ENCODE measurements at regions not wholly inside any gene's neighbourhood (a gene's known extent, or its start where the extent isn't known, plus 50 kb on each side); places are given as distances from the start of the nearest gene placed in this dataset.

DNA sequence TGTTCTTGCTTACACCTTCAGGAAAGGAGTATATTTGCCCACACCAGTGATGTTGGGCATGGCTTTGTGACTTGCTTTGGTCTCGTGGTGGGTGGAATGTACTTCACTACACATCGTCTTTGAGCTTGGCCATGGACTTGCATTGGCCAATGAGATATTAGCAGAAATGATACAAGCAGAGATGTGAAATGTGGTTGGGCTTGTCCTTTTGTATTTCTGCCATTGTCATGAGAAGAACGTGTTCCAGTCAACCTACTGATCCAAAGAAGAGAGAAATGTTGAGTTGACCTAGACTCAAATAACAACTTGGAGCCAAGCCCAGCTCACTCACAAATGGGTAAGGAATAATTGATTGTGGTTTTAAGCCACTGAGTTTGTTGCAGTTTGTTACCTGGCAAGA is 138.4 kb upstream of the ARX start:
- no peak overlapping the region for H2AFZ ChIP-seq (ENCODE audit: low read depth, low read length, severe bottlenecking)
- no peak overlapping the region for H3K4me3 ChIP-seq (ENCODE audit: insufficient read depth, low read length, poor library complexity, severe bottlenecking)
- no peaks in the 10 kb centered on the region for H3K9me2 ChIP-seq (replicated peaks; ENCODE audit: insufficient read depth, low read length)
- H3K27ac ChIP-seq (ENCODE audit: low read depth, low read length), result no peak overlapping the region
- H3K9ac ChIP-seq (ENCODE audit: low read length), result no peak overlapping the region
- H3K36me3 ChIP-seq (ENCODE audit: low read length), result no peaks in the 10 kb centered on the region
- H3K79me2 ChIP-seq (ENCODE audit: insufficient read depth, low read length), result no peaks in the 10 kb centered on the region
- no peak overlapping the region for H3K4me2 ChIP-seq (ENCODE audit: low read depth, low read length, poor library complexity, severe bottlenecking)
- no peaks in the 10 kb centered on the region for H4K20me1 ChIP-seq (ENCODE audit: low read depth, low read length)
- TF ChIP-seq, protein P1, sequence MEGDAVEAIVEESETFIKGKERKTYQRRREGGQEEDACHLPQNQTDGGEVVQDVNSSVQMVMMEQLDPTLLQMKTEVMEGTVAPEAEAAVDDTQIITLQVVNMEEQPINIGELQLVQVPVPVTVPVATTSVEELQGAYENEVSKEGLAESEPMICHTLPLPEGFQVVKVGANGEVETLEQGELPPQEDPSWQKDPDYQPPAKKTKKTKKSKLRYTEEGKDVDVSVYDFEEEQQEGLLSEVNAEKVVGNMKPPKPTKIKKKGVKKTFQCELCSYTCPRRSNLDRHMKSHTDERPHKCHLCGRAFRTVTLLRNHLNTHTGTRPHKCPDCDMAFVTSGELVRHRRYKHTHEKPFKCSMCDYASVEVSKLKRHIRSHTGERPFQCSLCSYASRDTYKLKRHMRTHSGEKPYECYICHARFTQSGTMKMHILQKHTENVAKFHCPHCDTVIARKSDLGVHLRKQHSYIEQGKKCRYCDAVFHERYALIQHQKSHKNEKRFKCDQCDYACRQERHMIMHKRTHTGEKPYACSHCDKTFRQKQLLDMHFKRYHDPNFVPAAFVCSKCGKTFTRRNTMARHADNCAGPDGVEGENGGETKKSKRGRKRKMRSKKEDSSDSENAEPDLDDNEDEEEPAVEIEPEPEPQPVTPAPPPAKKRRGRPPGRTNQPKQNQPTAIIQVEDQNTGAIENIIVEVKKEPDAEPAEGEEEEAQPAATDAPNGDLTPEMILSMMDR (IDR thresholded peaks at IDR 0.05; ENCODE audit: insufficient read depth, low read length, poor library complexity, severe bottlenecking), result no peak
- TF ChIP-seq EZH2phosphoT487 (conservative IDR thresholded peaks at IDR 0.05; ENCODE audit: low read length), result no peak
- no peaks in the 10 kb centered on the region for H3K27me3 ChIP-seq (ENCODE audit: low read length)
- no peaks in the 10 kb centered on the region for H3K9me3 ChIP-seq (ENCODE audit: insufficient read depth, low read length)
- H3F3A ChIP-seq (ENCODE audit: insufficient read depth), result no peaks in the 10 kb centered on the region

DNA sequence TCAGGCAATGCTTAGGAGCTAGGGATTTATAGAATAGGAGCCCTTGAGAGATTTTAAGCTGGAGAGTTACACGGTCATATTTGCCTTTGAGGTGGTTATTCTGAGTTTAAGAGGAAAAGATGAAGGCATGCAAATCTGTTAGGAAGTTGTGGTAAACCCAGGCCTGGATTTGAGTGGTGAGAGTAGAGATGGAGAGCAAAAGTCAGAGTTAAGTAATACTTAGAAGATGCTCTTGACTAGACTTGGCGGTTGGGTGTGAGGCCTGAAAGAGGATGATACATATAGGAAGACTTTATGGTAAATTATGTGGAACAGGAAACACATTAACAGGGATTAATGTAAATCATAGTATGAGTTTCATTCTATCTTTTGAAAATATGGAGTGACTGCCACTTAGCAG is 136.0 kb upstream of the ARX start:
- H3K4me3 ChIP-seq (ENCODE audit: insufficient read depth, low read length, poor library complexity, severe bottlenecking), result no peak overlapping the region
- H3K9ac ChIP-seq (ENCODE audit: low read length), result no peak overlapping the region
- H4K20me1 ChIP-seq (ENCODE audit: low read depth, low read length), result no peaks in the 10 kb centered on the region
- no peak overlapping the region for H3K27ac ChIP-seq (ENCODE audit: low read depth, low read length)
- no peak overlapping the region for H3K4me2 ChIP-seq (ENCODE audit: low read depth, low read length, poor library complexity, severe bottlenecking)
- H3K9me3 ChIP-seq (ENCODE audit: insufficient read depth, low read length), result no peaks in the 10 kb centered on the region
- H3K79me2 ChIP-seq (ENCODE audit: insufficient read depth, low read length), result no peaks in the 10 kb centered on the region
- H2AFZ ChIP-seq (ENCODE audit: low read depth, low read length, severe bottlenecking), result no peak overlapping the region
- H3F3A ChIP-seq (ENCODE audit: insufficient read depth), result no peaks in the 10 kb centered on the region
- no peaks in the 10 kb centered on the region for H3K27me3 ChIP-seq (ENCODE audit: low read length)
- no peaks in the 10 kb centered on the region for H3K36me3 ChIP-seq (ENCODE audit: low read length)
- TF ChIP-seq, protein P1 (IDR thresholded peaks at IDR 0.05; ENCODE audit: insufficient read depth, low read length, poor library complexity, severe bottlenecking), result no peak
- no peak for TF ChIP-seq EZH2phosphoT487 (conservative IDR thresholded peaks at IDR 0.05; ENCODE audit: low read length)
- no peaks in the 10 kb centered on the region for H3K9me2 ChIP-seq (replicated peaks; ENCODE audit: insufficient read depth, low read length)

DNA sequence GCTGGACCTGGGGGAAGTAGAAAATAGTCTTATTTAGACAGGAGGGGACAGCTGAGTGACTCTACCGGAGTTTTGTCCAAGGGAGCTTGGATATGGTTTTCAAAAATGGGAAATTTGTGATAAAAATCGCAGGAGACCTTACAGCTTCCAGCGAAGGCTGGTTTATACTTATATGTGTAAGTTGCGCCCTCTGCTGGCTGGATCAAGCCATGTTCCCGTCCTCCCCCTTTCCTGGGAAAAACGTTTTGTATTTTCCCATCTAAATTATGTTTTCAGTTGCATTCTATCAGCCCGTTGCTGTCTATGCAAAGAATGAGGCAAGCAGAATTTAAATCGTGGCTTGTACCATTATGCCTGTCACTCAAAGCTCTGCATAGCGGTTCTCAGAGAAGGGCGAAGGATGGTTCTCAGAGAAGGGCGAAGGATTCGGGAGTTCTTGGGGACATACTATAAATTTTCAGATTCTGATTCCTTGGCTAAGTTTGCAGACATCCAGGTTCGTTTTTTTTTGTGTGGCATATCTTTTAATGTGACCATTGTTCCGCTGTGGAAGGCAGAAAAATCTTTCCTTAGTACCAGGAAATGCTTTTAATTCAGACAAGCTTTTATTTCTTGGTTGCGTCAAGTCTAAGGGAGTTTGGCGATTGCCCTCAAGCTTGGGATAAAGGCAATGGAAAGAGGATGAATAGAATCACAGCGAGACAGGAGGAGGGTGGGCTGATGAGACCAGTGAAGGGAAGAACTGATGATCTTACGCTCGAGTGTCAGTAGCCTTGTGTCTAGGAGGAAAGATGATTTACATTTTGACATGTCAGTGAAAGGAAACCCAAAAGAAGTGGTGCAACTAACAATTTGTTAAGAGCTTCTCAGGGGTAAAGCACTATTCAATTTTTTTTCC is 128.5 kb upstream of the ARX start:
- no peaks in the 10 kb centered on the region for H3K9me2 ChIP-seq (replicated peaks; ENCODE audit: insufficient read depth, low read length)
- no peak overlapping the region for H3K4me3 ChIP-seq (ENCODE audit: insufficient read depth, low read length, poor library complexity, severe bottlenecking)
- no peak overlapping the region for H3K27ac ChIP-seq (ENCODE audit: low read depth, low read length)
- H3K4me2 ChIP-seq (ENCODE audit: low read depth, low read length, poor library complexity, severe bottlenecking), result no peak overlapping the region
- H3K27me3 ChIP-seq (ENCODE audit: low read length), result no peaks in the 10 kb centered on the region
- TF ChIP-seq EZH2phosphoT487 (conservative IDR thresholded peaks at IDR 0.05; ENCODE audit: low read length), result no peak
- TF ChIP-seq, protein P1 (IDR thresholded peaks at IDR 0.05; ENCODE audit: insufficient read depth, low read length, poor library complexity, severe bottlenecking), result peak; percentile 63
- H3F3A ChIP-seq (ENCODE audit: insufficient read depth), result no peaks in the 10 kb centered on the region
- no peak overlapping the region for H2AFZ ChIP-seq (ENCODE audit: low read depth, low read length, severe bottlenecking)
- no peaks in the 10 kb centered on the region for H3K36me3 ChIP-seq (ENCODE audit: low read length)
- no peaks in the 10 kb centered on the region for H3K79me2 ChIP-seq (ENCODE audit: insufficient read depth, low read length)
- no peaks in the 10 kb centered on the region for H3K9me3 ChIP-seq (ENCODE audit: insufficient read depth, low read length)
- H3K9ac ChIP-seq (ENCODE audit: low read length), result no peak overlapping the region
- no peaks in the 10 kb centered on the region for H4K20me1 ChIP-seq (ENCODE audit: low read depth, low read length)
